SK-N-SH (cell line): ENCODE measurements at regions not wholly inside any gene's neighbourhood (a gene's known extent, or its start where the extent isn't known, plus 50 kb on each side); places are given as distances from the start of the nearest gene placed in this dataset.

ENCODE experiments used
- CTCF ChIA-PET: fragments of 300-600, 350-600 bp; formaldehyde crosslinking; extraction: SDS; loops from one replicate; lab custom pipeline; 2021; lab: Yijun Ruan, JAX
- POLR2A ChIA-PET: fragments of 350-600 bp; sonication (Branson Sonifier 250); formaldehyde crosslinking; extraction: SDS; loops from one replicate; lab custom pipeline; 2020; ENCODE audit warnings: antibody characterized with exemption, inconsistent platforms; lab: Yijun Ruan, JAX
- DNase-seq: peaks from one replicate; pipeline ENCODE4 v3.0.0; 2012
- H2AFZ ChIP-seq: fragments of 200-600 bp; sonication (generic); 2 replicates; pipeline ENCODE4 v1.8.1; 2016; ENCODE audit warnings: antibody characterized with exemption, mild to moderate bottlenecking, low read depth
- H3F3A ChIP-seq: fragments of 200-600 bp; sonication (generic); replicated peaks from 2 replicates; pipeline ENCODE3; 2016; ENCODE audit warnings: antibody characterized with exemption, mild to moderate bottlenecking; ENCODE audit not compliant: insufficient read depth
- H3K27ac ChIP-seq, 2 experiments: fragments of 200-500 bp in 1 of 2; fragments of 200-600 bp in 1 of 2; sonication (Bioruptor generic) in 1 of 2; sonication (generic), shearing (Covaris generic) in 1 of 2; 2 replicates each; pipeline versions ENCODE4 v1.5.1 to v1.6.1; 2014 to 2016; ENCODE audit warnings: low read depth in 2 of 2, inconsistent platforms in 1 of 2, low read length in 1 of 2, mild to moderate bottlenecking in 1 of 2, mixed read lengths in 1 of 2
- H3K27me3 ChIP-seq: fragments of 200-600 bp; sonication (generic), shearing (Covaris generic); 2 replicates; pipeline ENCODE4 v1.6.1; 2016; ENCODE audit warnings: mixed run types; ENCODE audit not compliant: insufficient read depth
- H3K36me3 ChIP-seq, 2 experiments: fragments of 200-500 bp in 1 of 2; fragments of 200-600 bp in 1 of 2; sonication (Bioruptor generic) in 1 of 2; sonication (generic) in 1 of 2; replicated peaks in 1 of 2; 2 replicates each; pipeline versions ENCODE3 to v1.5.1; 2014 to 2016; ENCODE audit warnings: low read length in 1 of 2, mild to moderate bottlenecking in 1 of 2; ENCODE audit not compliant: insufficient read depth in 2 of 2, control insufficient read depth in 1 of 2
- H3K4me1 ChIP-seq, 2 experiments: fragments of 200-500 bp in 1 of 2; fragments of 200-600 bp in 1 of 2; sonication (Bioruptor generic) in 1 of 2; sonication (generic), shearing (Covaris generic) in 1 of 2; 2 replicates each; pipeline versions ENCODE4 v1.5.1 to v1.6.1; 2014 to 2016; ENCODE audit warnings: low read depth in 1 of 2, low read length in 1 of 2, mixed run types in 1 of 2; ENCODE audit not compliant: insufficient read depth in 2 of 2, control insufficient read depth in 1 of 2
- H3K4me2 ChIP-seq: fragments of 200-600 bp; sonication (generic), shearing (Covaris generic); 2 replicates; pipeline ENCODE4 v1.6.1; 2017; ENCODE audit warnings: mixed run types
- H3K4me3 ChIP-seq, 2 experiments: fragments of 200-500 bp in 1 of 2; fragments of 200-600 bp in 1 of 2; sonication (Bioruptor generic) in 1 of 2; sonication (generic), shearing (Covaris generic) in 1 of 2; 2 replicates each; pipeline versions ENCODE4 v1.5.1 to v1.8.1; 2014 to 2016; ENCODE audit warnings: low read depth in 2 of 2, inconsistent platforms in 1 of 2, low read length in 1 of 2, mild to moderate bottlenecking in 1 of 2, mixed read lengths in 1 of 2, moderate library complexity in 1 of 2
- H3K79me2 ChIP-seq: fragments of 200-600 bp; sonication (generic); 2 replicates; pipeline ENCODE4 v1.8.1; 2017; ENCODE audit warnings: mild to moderate bottlenecking; ENCODE audit not compliant: insufficient read depth
- H3K9ac ChIP-seq: fragments of 200-600 bp; sonication (generic); 2 replicates; pipeline ENCODE4 v1.6.1; 2017; ENCODE audit warnings: mixed run types
- H3K9me2 ChIP-seq: fragments of 200-600 bp; sonication (generic); 2 replicates; pipeline ENCODE4 v1.6.1; 2017; ENCODE audit warnings: mixed run types
- H3K9me3 ChIP-seq: fragments of 200-600 bp; sonication (generic); 2 replicates; pipeline ENCODE4 v1.6.1; 2017; ENCODE audit warnings: mixed run types, mild to moderate bottlenecking, moderate library complexity
- H4K20me1 ChIP-seq: fragments of 200-600 bp; sonication (generic); 2 replicates; pipeline ENCODE4 v1.6.1; 2017; ENCODE audit warnings: mild to moderate bottlenecking, mixed run types; ENCODE audit not compliant: insufficient read depth
- EP300 ChIP-seq, 2 experiments: IDR thresholded peaks; 2 replicates each; pipeline versions ENCODE4 v1.4.0 to v1.6.1; 2012; ENCODE audit warnings: borderline replicate concordance in 1 of 2, low read depth in 1 of 2, low read length in 1 of 2
- FOSL2 ChIP-seq: IDR thresholded peaks from 2 replicates; pipeline ENCODE4 v1.4.0; 2012; ENCODE audit warnings: low read depth, mild to moderate bottlenecking, moderate library complexity, borderline replicate concordance
- GATA2 ChIP-seq: sonication (generic); formaldehyde crosslinking; IDR thresholded peaks from 2 replicates; pipeline ENCODE4 v1.5.0; 2020; ENCODE audit warnings: mild to moderate bottlenecking, missing genetic modification reagents
- MEF2A ChIP-seq: IDR thresholded peaks from 2 replicates; pipeline ENCODE4 v1.4.0; 2012; ENCODE audit warnings: low read depth, borderline replicate concordance
- NFIC ChIP-seq: IDR thresholded peaks from 2 replicates; pipeline ENCODE4 v1.4.0; 2012; ENCODE audit warnings: borderline replicate concordance
- RAD21 ChIP-seq: IDR thresholded peaks from 2 replicates; pipeline ENCODE4 v1.6.1; 2012; ENCODE audit warnings: mild to moderate bottlenecking, low read length
- RCOR1 ChIP-seq: fragments of 150-350 bp; IDR thresholded peaks from 2 replicates; pipeline ENCODE4 v1.6.1; 2017; ENCODE audit warnings: antibody characterized with exemption, low read length
- RXRA ChIP-seq: IDR thresholded peaks from 2 replicates; pipeline ENCODE4 v1.4.0; 2012; ENCODE audit warnings: low read depth, mild to moderate bottlenecking, borderline replicate concordance
- TAF1 ChIP-seq: IDR thresholded peaks from 2 replicates; pipeline ENCODE4 v1.6.1; 2012; ENCODE audit warnings: low read depth, mild to moderate bottlenecking, low read length, moderate library complexity, borderline replicate concordance
- TCF12 ChIP-seq: IDR thresholded peaks from 2 replicates; pipeline ENCODE4 v1.4.0; 2012
- WGBS: methylation state at CpG from one replicate; pipeline ENCODE4 v1.1.6; 2017; ENCODE audit warnings: low lambda C conversion rate; 5-methylcytosine and 5-hydroxymethylcytosine counted together
- TF ChIP-seq, protein P1 (sequence below): fragments of 200-600 bp; sonication (generic); IDR thresholded peaks from 2 replicates; pipeline ENCODE4 v1.6.1; 2017; ENCODE audit warnings: antibody characterized with exemption, mild to moderate bottlenecking, moderate library complexity
- TF ChIP-seq, protein P2 (sequence below): IDR thresholded peaks from 2 replicates; pipeline ENCODE4; 2012

DNA sequence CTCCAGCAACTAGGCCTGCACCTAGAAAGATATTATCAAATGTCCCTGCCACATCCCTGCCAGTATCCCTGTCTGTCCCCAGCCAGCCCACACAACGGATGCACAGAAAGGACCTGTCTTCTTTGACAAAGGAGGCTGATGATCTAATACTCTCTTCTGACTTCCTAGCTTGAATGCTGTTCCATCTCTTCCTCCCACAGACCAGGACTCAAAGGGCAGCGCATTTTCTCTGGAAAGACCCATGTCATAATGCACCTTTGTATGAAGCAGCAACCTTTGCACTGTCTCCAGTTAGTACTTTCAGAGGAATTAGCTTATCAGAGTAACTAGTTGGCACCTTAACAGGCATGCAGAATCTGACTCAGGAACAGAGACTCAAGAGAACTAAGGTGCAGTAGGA, 53.3 kb upstream of the TAF8 start:
- no peak overlapping the region for H3K4me2 ChIP-seq
- ChIA-PET POLR2A (interaction anchor here (0.6 kb wide), 1 partner anchor 1129 kb away, joined by 5 read pairs; no protein-coding TSS in a partner anchor), CTCF (no interaction called here)
- H3K9me2 ChIP-seq: no peaks in the 10 kb centered on the region
- H3K9ac ChIP-seq: no peak overlapping the region
- no peaks in the 10 kb centered on the region for H3K9me3 ChIP-seq
- H3K27ac ChIP-seq: no peak overlapping the region
- H3K4me1 ChIP-seq: no peaks in the 10 kb centered on the region
- 45% methylated on average over 2 of the region's 2 CpGs for WGBS
- no peak for DNase-seq
- H3K36me3 ChIP-seq: no peaks in the 10 kb centered on the region
- TF ChIP-seq FOSL2: no peak
- TF ChIP-seq EP300 (IDR thresholded peaks at IDR 0.05; ENCODE audit: borderline replicate concordance in 1 of 2, low read depth in 1 of 2, low read length in 1 of 2): no peak
- no peak for TF ChIP-seq RXRA
- no peak for TF ChIP-seq RCOR1
- H3K79me2 ChIP-seq: no peaks in the 10 kb centered on the region
- H3K4me3 ChIP-seq: no peak overlapping the region
- no peaks in the 10 kb centered on the region for H4K20me1 ChIP-seq
- H3K27me3 ChIP-seq: no peaks in the 10 kb centered on the region
- no peak overlapping the region for H2AFZ ChIP-seq
- H3F3A ChIP-seq: no peaks in the 10 kb centered on the region

DNA sequence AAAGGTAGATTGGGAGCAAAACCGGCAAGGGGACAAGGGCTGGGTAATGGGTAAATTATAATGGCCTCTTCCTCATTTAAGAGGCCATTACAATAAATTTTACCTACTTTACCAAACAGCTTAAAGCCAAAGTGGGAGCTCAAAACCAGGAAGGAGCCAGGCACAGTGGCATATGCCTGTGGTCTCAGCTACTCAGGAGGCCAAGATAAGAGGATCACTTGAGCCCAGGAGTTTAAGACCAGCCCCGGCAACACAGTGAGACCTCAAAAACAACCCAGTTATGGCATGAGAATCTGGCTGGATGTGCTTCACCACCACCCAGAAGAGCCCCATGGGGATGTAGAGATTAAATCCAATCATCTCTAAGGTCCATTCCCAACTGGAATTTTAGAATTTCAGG, 52.9 kb upstream of the TAF8 start:
- Histone ChIP-seq H3K4me2 (no peak overlapping the region), H3K36me3 (no peaks in the 10 kb centered on the region), H3K9ac (no peak overlapping the region), H3K27ac (no peak overlapping the region), H3K9me2 (no peaks in the 10 kb centered on the region), H3K79me2 (no peaks in the 10 kb centered on the region), H3K4me3 (no peak overlapping the region), H3K27me3 (no peaks in the 10 kb centered on the region), H4K20me1 (no peaks in the 10 kb centered on the region), H3F3A (no peaks in the 10 kb centered on the region), H3K9me3 (no peaks in the 10 kb centered on the region), H3K4me1 (no peaks in the 10 kb centered on the region), H2AFZ (no peak overlapping the region)
- ChIA-PET CTCF (interaction anchor here (1.3 kb wide), 1 partner anchor 12 kb away, joined by 3 read pairs; no protein-coding TSS in a partner anchor), POLR2A (interaction anchor here (0.6 kb wide), 1 partner anchor 1128 kb away, joined by 5 read pairs; no protein-coding TSS in a partner anchor)
- WGBS: 90% methylated on average over 2 of the region's 2 CpGs
- TF ChIP-seq TCF12: no peak
- no peak for TF ChIP-seq NFIC
- no peak for TF ChIP-seq TAF1
- no peak for TF ChIP-seq MEF2A
- TF ChIP-seq GATA2: no peak
- TF ChIP-seq RAD21: no peak
- TF ChIP-seq, protein P1, sequence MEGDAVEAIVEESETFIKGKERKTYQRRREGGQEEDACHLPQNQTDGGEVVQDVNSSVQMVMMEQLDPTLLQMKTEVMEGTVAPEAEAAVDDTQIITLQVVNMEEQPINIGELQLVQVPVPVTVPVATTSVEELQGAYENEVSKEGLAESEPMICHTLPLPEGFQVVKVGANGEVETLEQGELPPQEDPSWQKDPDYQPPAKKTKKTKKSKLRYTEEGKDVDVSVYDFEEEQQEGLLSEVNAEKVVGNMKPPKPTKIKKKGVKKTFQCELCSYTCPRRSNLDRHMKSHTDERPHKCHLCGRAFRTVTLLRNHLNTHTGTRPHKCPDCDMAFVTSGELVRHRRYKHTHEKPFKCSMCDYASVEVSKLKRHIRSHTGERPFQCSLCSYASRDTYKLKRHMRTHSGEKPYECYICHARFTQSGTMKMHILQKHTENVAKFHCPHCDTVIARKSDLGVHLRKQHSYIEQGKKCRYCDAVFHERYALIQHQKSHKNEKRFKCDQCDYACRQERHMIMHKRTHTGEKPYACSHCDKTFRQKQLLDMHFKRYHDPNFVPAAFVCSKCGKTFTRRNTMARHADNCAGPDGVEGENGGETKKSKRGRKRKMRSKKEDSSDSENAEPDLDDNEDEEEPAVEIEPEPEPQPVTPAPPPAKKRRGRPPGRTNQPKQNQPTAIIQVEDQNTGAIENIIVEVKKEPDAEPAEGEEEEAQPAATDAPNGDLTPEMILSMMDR: no peak
- TF ChIP-seq, protein P2, sequence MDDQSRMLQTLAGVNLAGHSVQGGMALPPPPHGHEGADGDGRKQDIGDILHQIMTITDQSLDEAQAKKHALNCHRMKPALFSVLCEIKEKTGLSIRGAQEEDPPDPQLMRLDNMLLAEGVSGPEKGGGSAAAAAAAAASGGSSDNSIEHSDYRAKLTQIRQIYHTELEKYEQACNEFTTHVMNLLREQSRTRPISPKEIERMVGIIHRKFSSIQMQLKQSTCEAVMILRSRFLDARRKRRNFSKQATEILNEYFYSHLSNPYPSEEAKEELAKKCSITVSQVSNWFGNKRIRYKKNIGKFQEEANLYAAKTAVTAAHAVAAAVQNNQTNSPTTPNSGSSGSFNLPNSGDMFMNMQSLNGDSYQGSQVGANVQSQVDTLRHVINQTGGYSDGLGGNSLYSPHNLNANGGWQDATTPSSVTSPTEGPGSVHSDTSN: no peak
- DNase-seq: no peak
